ENCODE measurements at regions not wholly inside any gene's neighbourhood (a gene's known extent, or its start where the extent isn't known, plus 50 kb on each side); places are given as distances from the start of the nearest gene placed in this dataset.

DNA sequence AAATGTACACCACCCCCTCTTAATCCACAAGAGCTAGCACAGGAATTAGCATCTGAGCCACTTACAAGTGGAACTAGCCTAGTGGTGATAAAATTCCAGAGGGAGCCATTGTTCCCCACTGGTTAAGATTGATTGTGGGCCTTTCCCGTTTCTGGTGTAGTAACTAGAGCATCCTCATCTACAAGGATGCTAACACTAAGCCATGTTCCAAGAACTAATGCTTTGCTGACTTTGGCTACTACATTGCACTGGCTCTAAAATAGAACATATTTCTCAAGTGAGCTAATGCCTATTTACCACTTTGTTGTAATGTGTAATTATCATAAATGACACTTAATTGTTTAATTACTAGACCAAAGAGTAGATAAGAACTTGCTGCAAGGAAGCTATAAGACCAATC is 143.7 kb downstream of the FZD1 start:
- TF ChIP-seq CTCF (IDR thresholded peaks at IDR 0.05) (no peak), POLR2AphosphoS5 (IDR thresholded peaks at IDR 0.05; ENCODE audit: low read depth, low read length) (no peak)

Measured in Panc1 (cell line).